ENCODE measurements at regions not wholly inside any gene's neighbourhood (a gene's known extent, or its start where the extent isn't known, plus 50 kb on each side); places are given as distances from the start of the nearest gene placed in this dataset.

- DNase-seq (ENCODE audit: low spot score), result no peak
Observed at GRCh38 chr10:43971981-43972380, 323.3 kb upstream of the ZNF32 start.

- no peak for DNase-seq (ENCODE audit: low spot score)
Observed at GRCh38 chr10:43971306-43971705, 322.6 kb upstream of the ZNF32 start.

DNA sequence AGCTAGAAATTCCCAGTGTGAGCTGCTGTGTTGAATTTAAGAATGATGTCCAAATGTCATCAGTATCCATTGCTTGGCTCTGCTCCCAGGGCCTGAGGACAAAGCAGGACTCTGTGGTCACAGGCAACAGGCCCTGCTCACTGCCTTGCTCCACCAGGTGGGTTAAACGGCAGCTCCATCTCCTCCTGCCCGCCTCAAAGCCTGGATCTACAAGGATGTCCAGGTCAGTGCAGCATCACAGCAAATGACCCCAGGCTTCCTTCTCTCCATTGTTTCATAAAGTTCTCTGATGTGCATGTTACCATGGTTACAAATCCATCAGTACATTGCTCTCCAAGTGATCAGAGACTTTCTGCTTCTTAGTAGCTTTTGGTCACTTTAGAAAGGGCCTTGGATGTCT, 322.0 kb upstream of the ZNF32 start:
- DNase-seq (ENCODE audit: low spot score), result no peak

DNA sequence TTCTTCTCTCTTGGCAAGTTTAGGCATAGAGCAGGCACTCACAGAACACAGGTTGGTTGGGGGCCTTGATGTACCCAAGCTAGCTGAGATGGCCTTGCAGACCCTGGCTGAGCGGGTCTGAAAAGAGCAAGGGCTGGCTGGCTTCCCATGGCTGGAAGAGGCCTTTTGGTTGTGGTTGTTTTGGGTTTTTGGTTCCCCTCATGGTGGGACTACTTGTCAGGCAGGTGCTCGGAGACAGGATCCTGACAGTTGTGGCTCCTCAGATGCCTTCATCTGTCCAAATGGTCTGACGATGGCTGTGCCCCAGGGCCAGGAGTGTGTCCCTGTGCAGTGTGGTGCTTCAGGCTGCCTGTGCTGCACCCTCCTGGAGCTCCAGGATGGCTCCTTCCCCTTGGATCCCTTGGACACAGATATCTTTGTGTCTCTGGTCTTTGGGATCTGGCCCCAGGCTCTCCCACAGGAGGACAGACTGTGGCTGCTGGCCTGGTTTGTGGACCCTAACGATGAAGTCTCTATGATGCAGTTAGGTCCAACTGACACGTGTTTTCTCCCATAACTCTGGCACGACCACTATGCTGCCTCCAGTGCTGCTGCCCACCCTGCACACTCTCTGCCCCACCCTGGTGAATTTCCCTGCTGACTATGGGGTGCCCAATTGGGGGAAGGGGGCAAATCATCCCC, 321.5 kb upstream of the ZNF32 start:
- DNase-seq (ENCODE audit: low spot score), result no peak

GRCh38 chr10:43969506-43969905, 320.8 kb upstream of the ZNF32 start:
- no peak for DNase-seq (ENCODE audit: low spot score)

GRCh38 chr10:43968961-43969360, 320.3 kb upstream of the ZNF32 start:
- no peak for DNase-seq (ENCODE audit: low spot score)

DNA sequence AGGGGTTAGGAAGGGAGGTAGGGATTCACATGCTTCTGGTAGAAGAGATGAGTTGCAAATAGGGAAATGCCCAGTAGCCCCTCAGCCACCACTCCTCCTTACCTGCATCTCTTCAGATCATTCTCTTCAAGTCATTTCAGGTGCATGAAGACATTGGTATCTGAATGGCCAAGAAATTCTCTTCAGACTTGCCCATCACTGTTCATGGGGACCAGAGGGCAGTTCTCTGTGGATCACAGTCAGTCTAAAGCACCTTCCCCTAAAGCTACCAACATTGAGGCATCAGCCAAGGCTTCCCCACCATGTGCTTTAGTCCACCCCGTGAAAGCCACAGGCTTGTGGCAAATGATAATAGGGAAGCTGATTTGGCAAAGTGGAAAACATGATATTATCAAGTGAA, 319.4 kb upstream of the ZNF32 start:
- no peak for DNase-seq (ENCODE audit: low spot score)

DNA sequence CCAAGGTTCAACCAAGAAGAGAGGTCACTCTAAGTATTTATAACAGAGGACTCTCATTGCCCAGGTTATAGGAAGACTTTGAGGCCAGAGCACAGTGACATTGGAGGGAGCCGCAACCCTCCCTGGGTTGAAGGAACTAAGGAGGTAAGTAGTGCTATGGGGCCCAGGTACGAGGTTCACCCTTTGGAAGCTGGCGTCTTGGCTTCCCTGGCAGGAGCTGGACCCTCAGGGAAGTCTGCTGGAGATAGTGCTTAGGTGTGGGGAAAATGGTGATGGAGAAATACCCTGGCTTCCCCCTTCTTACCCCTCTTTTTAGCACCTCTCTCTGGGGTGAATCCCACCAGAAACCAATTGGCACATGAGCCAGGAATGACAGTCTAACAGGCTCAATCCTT, 317.9 kb upstream of the ZNF32 start:
- no peak for DNase-seq (ENCODE audit: low spot score)

- DNase-seq (ENCODE audit: low spot score), result no peak
Observed at GRCh38 chr10:43965918-43966570, 317.4 kb upstream of the ZNF32 start.

- DNase-seq (ENCODE audit: low spot score), result no peak
Observed at GRCh38 chr10:43965033-43965917, 316.6 kb upstream of the ZNF32 start.

- DNase-seq (ENCODE audit: low spot score), result no peak
Observed at GRCh38 chr10:43964486-43964885, 315.8 kb upstream of the ZNF32 start.

GRCh38 chr10:43963793-43964425, 315.2 kb upstream of the ZNF32 start:
- DNase-seq (ENCODE audit: low spot score), result no peak

- no peak for DNase-seq (ENCODE audit: low spot score)
Observed at GRCh38 chr10:43963379-43963778, 314.7 kb upstream of the ZNF32 start.

- no peak for DNase-seq (ENCODE audit: low spot score)
Observed at GRCh38 chr10:43962346-43963191, 313.9 kb upstream of the ZNF32 start.

- DNase-seq (ENCODE audit: low spot score), result no peak
Observed at GRCh38 chr10:43961523-43962345, 313.1 kb upstream of the ZNF32 start.

DNA sequence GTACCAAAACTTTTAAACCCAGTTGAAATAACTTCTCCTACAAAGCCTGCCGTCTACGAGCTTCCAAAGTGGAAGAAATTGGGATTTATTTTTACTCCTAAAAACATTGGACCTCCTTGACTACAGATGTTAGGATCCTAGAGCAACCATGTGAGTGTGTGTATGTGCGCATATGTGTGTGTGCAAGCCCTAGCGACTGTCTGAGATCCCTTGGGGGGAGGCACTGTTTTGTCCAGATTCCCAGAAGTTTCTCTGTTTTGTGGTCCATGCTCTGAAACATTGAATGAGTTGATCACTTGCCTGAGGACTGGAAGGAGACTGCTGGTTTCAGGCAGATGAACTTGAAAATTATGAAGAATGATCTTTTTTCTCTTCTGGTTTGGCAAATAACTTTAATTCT, 312.3 kb upstream of the ZNF32 start:
- DNase-seq (ENCODE audit: low spot score), result no peak

DNA sequence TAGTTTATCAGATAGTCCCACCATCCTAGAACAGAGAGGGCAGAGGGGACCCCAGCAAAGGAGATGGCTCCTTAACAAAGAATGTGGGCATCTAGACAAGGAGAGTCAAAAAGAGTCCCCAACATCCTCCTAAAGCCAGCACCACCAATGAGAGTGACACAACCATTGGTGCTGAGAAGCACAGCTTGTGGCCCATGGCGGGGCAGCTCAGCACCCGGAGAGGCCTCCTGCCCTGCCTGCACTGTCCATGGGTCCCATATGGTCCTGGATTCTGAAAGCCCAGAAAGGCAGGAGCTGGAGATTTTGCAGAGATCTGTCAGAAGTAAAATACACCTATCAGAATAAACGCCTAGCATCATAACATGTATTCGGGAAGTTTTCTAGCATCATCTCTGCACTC, 311.8 kb upstream of the ZNF32 start:
- no peak for DNase-seq (ENCODE audit: low spot score)

- DNase-seq (ENCODE audit: low spot score), result no peak
Observed at GRCh38 chr10:43960135-43960415, 311.4 kb upstream of the ZNF32 start.

GRCh38 chr10:43959364-43960134, 310.9 kb upstream of the ZNF32 start:
- no peak for DNase-seq (ENCODE audit: low spot score)

- no peak for DNase-seq (ENCODE audit: low spot score)
Observed at GRCh38 chr10:43958964-43959363, 310.3 kb upstream of the ZNF32 start.

Measured in iPS-NIHi11 (cell line).